ENCODE measurements at regions not wholly inside any gene's neighbourhood (a gene's known extent, or its start where the extent isn't known, plus 50 kb on each side); places are given as distances from the start of the nearest gene placed in this dataset.

- H2AFZ ChIP-seq = no peak overlapping the region
Observed at GRCh38 chr6:14466278-14466677, 348.7 kb downstream of the CD83 start.

GRCh38 chr6:14467591-14467990, 350.0 kb downstream of the CD83 start:
- TF ChIP-seq CTCF (IDR thresholded peaks at IDR 0.05) = no peak
- H3K9ac ChIP-seq = no peak overlapping the region
- no peak overlapping the region for H2AFZ ChIP-seq
- H3K4me2 ChIP-seq (ENCODE audit: low read length) = no peak overlapping the region
- H3K4me3 ChIP-seq (ENCODE audit: low read depth, low read length) = no peak overlapping the region
- no peaks in the 10 kb centered on the region for H3K36me3 ChIP-seq (ENCODE audit: control insufficient read depth, insufficient read depth, low read length)
- H3K79me2 ChIP-seq = no peaks in the 10 kb centered on the region
- H3K4me1 ChIP-seq = no peaks in the 10 kb centered on the region
- no peaks in the 10 kb centered on the region for H3K27me3 ChIP-seq (ENCODE audit: control insufficient read depth, insufficient read depth, low read length)
- no peaks in the 10 kb centered on the region for H3K9me3 ChIP-seq (ENCODE audit: control insufficient read depth, low read length)
- H3K27ac ChIP-seq = no peak overlapping the region

More at GRCh38 chr6:14466278-14466677, 348.7 kb downstream of the CD83 start:
- Histone ChIP-seq H3K36me3 (ENCODE audit: control insufficient read depth, insufficient read depth, low read length) (no peaks in the 10 kb centered on the region), H3K4me2 (ENCODE audit: low read length) (no peak overlapping the region), H3K9me3 (ENCODE audit: control insufficient read depth, low read length) (no peaks in the 10 kb centered on the region), H3K4me3 (ENCODE audit: low read depth, low read length) (no peak overlapping the region), H3K4me1 (no peaks in the 10 kb centered on the region), H3K27ac (no peak overlapping the region), H3K9ac (no peak overlapping the region), H3K79me2 (no peaks in the 10 kb centered on the region), H3K27me3 (ENCODE audit: control insufficient read depth, insufficient read depth, low read length) (no peaks in the 10 kb centered on the region)
- TF ChIP-seq CTCF (IDR thresholded peaks at IDR 0.05) = no peak

GRCh38 chr6:14468647-14469321, 351.2 kb downstream of the CD83 start:
- H3K9me3 ChIP-seq (ENCODE audit: control insufficient read depth, low read length) = no peaks in the 10 kb centered on the region
- no peak overlapping the region for H3K4me3 ChIP-seq (ENCODE audit: low read depth, low read length)
- H3K27me3 ChIP-seq (ENCODE audit: control insufficient read depth, insufficient read depth, low read length) = no peaks in the 10 kb centered on the region
- H2AFZ ChIP-seq = no peak overlapping the region
- H3K79me2 ChIP-seq = no peaks in the 10 kb centered on the region
- no peaks in the 10 kb centered on the region for H3K4me1 ChIP-seq
- no peak overlapping the region for H3K4me2 ChIP-seq (ENCODE audit: low read length)
- no peak for TF ChIP-seq CTCF (IDR thresholded peaks at IDR 0.05)
- no peak overlapping the region for H3K27ac ChIP-seq
- H3K9ac ChIP-seq = no peak overlapping the region
- H3K36me3 ChIP-seq (ENCODE audit: control insufficient read depth, insufficient read depth, low read length) = no peaks in the 10 kb centered on the region

GRCh38 chr6:14470101-14470500, 352.5 kb downstream of the CD83 start:
- H3K4me1 ChIP-seq = no peaks in the 10 kb centered on the region
- H3K9me3 ChIP-seq (ENCODE audit: control insufficient read depth, low read length) = no peaks in the 10 kb centered on the region
- no peak for TF ChIP-seq CTCF (IDR thresholded peaks at IDR 0.05)
- H3K79me2 ChIP-seq = no peaks in the 10 kb centered on the region
- no peaks in the 10 kb centered on the region for H3K36me3 ChIP-seq (ENCODE audit: control insufficient read depth, insufficient read depth, low read length)
- no peaks in the 10 kb centered on the region for H3K27me3 ChIP-seq (ENCODE audit: control insufficient read depth, insufficient read depth, low read length)
- no peak overlapping the region for H2AFZ ChIP-seq
- H3K9ac ChIP-seq = no peak overlapping the region
- no peak overlapping the region for H3K4me3 ChIP-seq (ENCODE audit: low read depth, low read length)
- no peak overlapping the region for H3K27ac ChIP-seq
- no peak overlapping the region for H3K4me2 ChIP-seq (ENCODE audit: low read length)

GRCh38 chr6:14470671-14471070, 353.1 kb downstream of the CD83 start:
- Histone ChIP-seq H3K27me3 (ENCODE audit: control insufficient read depth, insufficient read depth, low read length) (no peaks in the 10 kb centered on the region), H2AFZ (no peak overlapping the region), H3K79me2 (no peaks in the 10 kb centered on the region), H3K4me3 (ENCODE audit: low read depth, low read length) (no peak overlapping the region), H3K4me2 (ENCODE audit: low read length) (no peak overlapping the region), H3K27ac (no peak overlapping the region), H3K9ac (no peak overlapping the region), H3K4me1 (no peaks in the 10 kb centered on the region), H3K36me3 (ENCODE audit: control insufficient read depth, insufficient read depth, low read length) (no peaks in the 10 kb centered on the region), H3K9me3 (ENCODE audit: control insufficient read depth, low read length) (no peaks in the 10 kb centered on the region)
- TF ChIP-seq CTCF (IDR thresholded peaks at IDR 0.05) = no peak

Measured in parathyroid adenoma (tissue), 2 donors.